K562 (cell line): ENCODE measurements at regions not wholly inside any gene's neighbourhood (a gene's known extent, or its start where the extent isn't known, plus 50 kb on each side); places are given as distances from the start of the nearest gene placed in this dataset.

Source experiments
- CCNT2 ChIP-seq: IDR thresholded peaks from 2 replicates; pipeline ENCODE4 v1.6.1; 2011; ENCODE audit warnings: borderline replicate concordance, low read depth, mild to moderate bottlenecking, moderate library complexity, mixed read lengths, low read length; ENCODE audit not compliant: insufficient read length; ENCODE audit errors: extremely low read depth
- CTCF ChIP-seq, 3 experiments: IDR thresholded peaks in 2 of 3; conservative IDR thresholded peaks in 1 of 3; 2 replicates each; pipeline ENCODE4 v1.5.1; 2011 to 2012; ENCODE audit warnings: low read length in 3 of 3, mild to moderate bottlenecking in 3 of 3, control low read depth in 2 of 3, improper control_type of control experiment in 1 of 3, inconsistent platforms in 1 of 3, low read depth in 1 of 3, mixed read lengths in 1 of 3, moderate library complexity in 1 of 3; ENCODE audit not compliant: insufficient read depth in 2 of 3
- GATA2 ChIP-seq: sonication (generic); formaldehyde crosslinking; IDR thresholded peaks from 2 replicates; pipeline ENCODE4 v1.4.0; 2020; ENCODE audit warnings: mild to moderate bottlenecking, missing genetic modification reagents
- HMGXB4 ChIP-seq: sonication (generic); formaldehyde crosslinking; IDR thresholded peaks from 2 replicates; pipeline ENCODE4 v1.8.1; 2023; ENCODE audit warnings: mild to moderate bottlenecking, missing genetic modification reagents
- MTF1 ChIP-seq: fragments of 250-450 bp; sonication (Bioruptor Pico); IDR thresholded peaks from 2 replicates; pipeline ENCODE4 v1.9.0; 2021; ENCODE audit warnings: moderate library complexity, mild to moderate bottlenecking, inconsistent platforms, borderline replicate concordance
- POLR2A ChIP-seq: fragments of 450-650 bp; conservative IDR thresholded peaks from 2 replicates; pipeline ENCODE4 v1.6.1; 2016
- POLR2AphosphoS5 ChIP-seq: IDR thresholded peaks from 2 replicates; pipeline ENCODE4 v1.6.1; 2011; ENCODE audit warnings: mild to moderate bottlenecking, low read depth, low read length, moderate library complexity; ENCODE audit not compliant: control insufficient read depth, insufficient read depth
- SNRNP70 ChIP-seq: fragments of 200-400 bp; formaldehyde crosslinking; optimal IDR thresholded peaks from 2 replicates; pipeline ENCODE3; 2017; ENCODE audit warnings: low read depth, low read length
- ZBTB33 ChIP-seq: sonication (generic); formaldehyde crosslinking; IDR thresholded peaks from 2 replicates; pipeline ENCODE4 v1.8.1; 2023; ENCODE audit warnings: mild to moderate bottlenecking, missing genetic modification reagents
- ZNF274 ChIP-seq: IDR thresholded peaks from 2 replicates; pipeline ENCODE4 v1.6.1; 2011; ENCODE audit warnings: low read depth, mild to moderate bottlenecking, low read length, moderate library complexity, borderline replicate concordance

GRCh38 chr15:29418178-29418577 is 148.6 kb upstream of the NSMCE3 start:
- TF ChIP-seq POLR2A (no peak), CCNT2 (no peak), CTCF (IDR thresholded peaks at IDR 0.05 in 2 of 3, conservative IDR thresholded peaks at IDR 0.05 in 1 of 3; ENCODE audit: insufficient read depth in 2 of 3, low read depth in 1 of 3, low read length in 3 of 3) (no peak), MTF1 (CRISPR knock-in tag) (no peak), POLR2AphosphoS5 (no peak), HMGXB4 (no peak), ZBTB33 (CRISPR knock-in tag) (no peak), GATA2 (CRISPR knock-in tag) (no peak), ZNF274 (no peak), SNRNP70 (no peak)
